Medulla oblongata (tissue), 1 donor: ENCODE measurements at regions not wholly inside any gene's neighbourhood (a gene's known extent, or its start where the extent isn't known, plus 50 kb on each side); places are given as distances from the start of the nearest gene placed in this dataset.
A peak's percentile ranks its signal among the peaks of the same experiment; 100 is the strongest.
"Not testable (repeated sequence)": the region's sequence is repeated elsewhere in the genome, so short reads cannot be mapped to it uniquely, and the experiment has no call there.

Source experiments
- DNase-seq: peaks from one replicate; pipeline ENCODE4 v3.0.0-alpha.2; 2015; ENCODE audit errors: extremely low spot score

GRCh38 chr7:15143936-15144335 lies 241.4 kb upstream of the DGKB start:
- no peak for DNase-seq

- no peak for DNase-seq
Measured at GRCh38 chr7:15143121-15143520, 240.6 kb upstream of the DGKB start.

GRCh38 chr7:15140431-15140830 lies 237.9 kb upstream of the DGKB start:
- DNase-seq, result no peak

- DNase-seq, result no peak
Measured at GRCh38 chr7:15131661-15132060, 229.1 kb upstream of the DGKB start.

GRCh38 chr7:15130666-15131541 lies 228.4 kb upstream of the DGKB start:
- no peak for DNase-seq

- DNase-seq, result no peak
Measured at GRCh38 chr7:15128716-15129115, 226.2 kb upstream of the DGKB start.

- not testable (repeated sequence) for DNase-seq
Measured at GRCh38 chr7:15126653-15127052, 224.1 kb upstream of the DGKB start.

GRCh38 chr7:15123901-15124300 lies 221.3 kb upstream of the DGKB start:
- DNase-seq, result no peak

GRCh38 chr7:15113752-15114151 lies 211.2 kb upstream of the DGKB start:
- DNase-seq, result no peak

GRCh38 chr7:15105711-15106110 lies 203.2 kb upstream of the DGKB start:
- no peak for DNase-seq

GRCh38 chr7:15104411-15105092 lies 202.0 kb upstream of the DGKB start:
- DNase-seq, result no peak

GRCh38 chr7:15099074-15099473 lies 196.5 kb upstream of the DGKB start:
- no peak for DNase-seq

- no peak for DNase-seq
Measured at GRCh38 chr7:15096853-15097252, 194.3 kb upstream of the DGKB start.

- DNase-seq, result no peak
Measured at GRCh38 chr7:15094989-15095388, 192.4 kb upstream of the DGKB start.

GRCh38 chr7:15087771-15088170 lies 185.2 kb upstream of the DGKB start:
- DNase-seq, result peak; percentile 21

- DNase-seq, result no peak
Measured at GRCh38 chr7:15086862-15087261, 184.3 kb upstream of the DGKB start.

- DNase-seq, result no peak
Measured at GRCh38 chr7:15086131-15086611, 183.6 kb upstream of the DGKB start.

- no peak for DNase-seq
Measured at GRCh38 chr7:15085366-15085765, 182.8 kb upstream of the DGKB start.

- DNase-seq, result no peak
Measured at GRCh38 chr7:15084368-15084767, 181.8 kb upstream of the DGKB start.

- DNase-seq, result no peak
Measured at GRCh38 chr7:15081891-15082290, 179.3 kb upstream of the DGKB start.

GRCh38 chr7:15073301-15073700 lies 170.8 kb upstream of the DGKB start:
- DNase-seq, result no peak

- DNase-seq, result no peak
Measured at GRCh38 chr7:15068324-15068723, 165.8 kb upstream of the DGKB start.

GRCh38 chr7:15057272-15057671 lies 154.7 kb upstream of the DGKB start:
- no peak for DNase-seq
